ENCODE measurements at regions not wholly inside any gene's neighbourhood (a gene's known extent, or its start where the extent isn't known, plus 50 kb on each side); places are given as distances from the start of the nearest gene placed in this dataset.

- Histone ChIP-seq H3K4me3 (no peak overlapping the region), H3K27ac (no peak overlapping the region), H3K9me3 (no peaks in the 10 kb centered on the region), H3K4me1 (peaks cover 15% of the 10 kb centered on the region), H3K27me3 (no peaks in the 10 kb centered on the region), H3K36me3 (no peaks in the 10 kb centered on the region)
- no peak for DNase-seq (ENCODE audit: low spot score in 2 of 2)
- TF ChIP-seq POLR2A (IDR thresholded peaks at IDR 0.05) (no peak), CTCF (IDR thresholded peaks at IDR 0.05) (no peak)
- 70% methylated on average over 2 of the region's 2 CpGs for WGBS
Observed at GRCh38 chr5:40106847-40107246, 572.9 kb upstream of the PTGER4 start.

GRCh38 chr5:40098313-40098712, 581.4 kb upstream of the PTGER4 start:
- Histone ChIP-seq H3K27ac (no peak overlapping the region), H3K9me3 (no peaks in the 10 kb centered on the region), H3K4me1 (no peaks in the 10 kb centered on the region), H3K36me3 (no peaks in the 10 kb centered on the region), H3K27me3 (no peaks in the 10 kb centered on the region), H3K4me3 (no peak overlapping the region)
- DNase-seq (ENCODE audit: low spot score in 2 of 2), result no peak
- TF ChIP-seq CTCF (IDR thresholded peaks at IDR 0.05) (no peak), EP300 (IDR thresholded peaks at IDR 0.05) (no peak), POLR2A (IDR thresholded peaks at IDR 0.05) (no peak), POLR2AphosphoS5 (IDR thresholded peaks at IDR 0.05) (no peak)

DNA sequence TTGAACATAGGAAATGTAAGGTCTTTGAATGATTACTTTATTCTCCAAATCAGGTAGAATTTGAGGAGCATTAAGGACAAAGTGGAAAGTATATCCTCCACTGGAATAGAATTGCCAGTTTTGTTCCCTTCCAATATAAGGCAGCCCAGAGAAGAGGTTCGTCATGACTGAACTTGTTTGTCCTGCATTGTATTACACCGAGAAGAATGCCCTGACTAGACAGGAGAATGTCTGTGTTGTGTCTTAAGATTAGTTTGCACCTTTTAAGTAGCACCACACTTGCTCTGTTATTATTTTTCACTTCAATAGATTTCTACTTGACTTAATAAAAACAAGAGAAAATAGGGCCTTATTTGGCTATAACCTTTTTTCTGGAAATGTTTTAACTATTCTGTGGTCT, 586.2 kb upstream of the PTGER4 start:
- no peak for TF ChIP-seq CTCF (IDR thresholded peaks at IDR 0.05)
- TF ChIP-seq POLR2AphosphoS5 (IDR thresholded peaks at IDR 0.05), result no peak
- TF ChIP-seq POLR2A (IDR thresholded peaks at IDR 0.05), result no peak
- TF ChIP-seq EP300 (IDR thresholded peaks at IDR 0.05), result no peak
- no peaks in the 10 kb centered on the region for H3K9me3 ChIP-seq
- 65% methylated on average over 2 of the region's 2 CpGs for WGBS

GRCh38 chr5:40089269-40089668, 590.4 kb upstream of the PTGER4 start:
- Histone ChIP-seq H3K4me3 (no peak overlapping the region), H3K27me3 (no peaks in the 10 kb centered on the region), H3K4me1 (no peaks in the 10 kb centered on the region), H3K36me3 (no peaks in the 10 kb centered on the region), H3K9me3 (no peaks in the 10 kb centered on the region), H3K27ac (no peak overlapping the region)
- no peak for DNase-seq (ENCODE audit: low spot score in 2 of 2)
- TF ChIP-seq POLR2A (IDR thresholded peaks at IDR 0.05) (no peak), POLR2AphosphoS5 (IDR thresholded peaks at IDR 0.05) (no peak), CTCF (IDR thresholded peaks at IDR 0.05) (no peak)

More for the DNA sequence above, 586.2 kb upstream of the PTGER4 start:
- Histone ChIP-seq H3K4me3 (no peak overlapping the region), H3K27ac (no peak overlapping the region), H3K27me3 (no peaks in the 10 kb centered on the region), H3K36me3 (no peaks in the 10 kb centered on the region), H3K4me1 (no peaks in the 10 kb centered on the region)
- DNase-seq (ENCODE audit: low spot score in 2 of 2), result no peak

- Histone ChIP-seq H3K4me3 (no peak overlapping the region), H3K27me3 (no peaks in the 10 kb centered on the region), H3K9me3 (no peaks in the 10 kb centered on the region), H3K4me1 (no peaks in the 10 kb centered on the region), H3K27ac (no peak overlapping the region), H3K36me3 (no peaks in the 10 kb centered on the region)
- 40% methylated on average over 1 of the region's 1 CpG for WGBS
- DNase-seq (ENCODE audit: low spot score in 2 of 2), result no peak
- TF ChIP-seq EP300 (IDR thresholded peaks at IDR 0.05) (no peak), POLR2AphosphoS5 (IDR thresholded peaks at IDR 0.05) (no peak), POLR2A (IDR thresholded peaks at IDR 0.05) (no peak), CTCF (IDR thresholded peaks at IDR 0.05) (no peak)
Observed at GRCh38 chr5:40084614-40085013, 595.1 kb upstream of the PTGER4 start.
